GM12872 (cell line): ENCODE measurements at regions not wholly inside any gene's neighbourhood (a gene's known extent, or its start where the extent isn't known, plus 50 kb on each side); places are given as distances from the start of the nearest gene placed in this dataset.

Experiments used
- TF ChIP-seq, protein P1 (sequence below): IDR thresholded peaks from 3 replicates; pipeline ENCODE4 v1.5.1; 2011; ENCODE audit warnings: low read depth, mild to moderate bottlenecking, low read length, moderate library complexity; ENCODE audit not compliant: insufficient read depth

- TF ChIP-seq, protein P1, sequence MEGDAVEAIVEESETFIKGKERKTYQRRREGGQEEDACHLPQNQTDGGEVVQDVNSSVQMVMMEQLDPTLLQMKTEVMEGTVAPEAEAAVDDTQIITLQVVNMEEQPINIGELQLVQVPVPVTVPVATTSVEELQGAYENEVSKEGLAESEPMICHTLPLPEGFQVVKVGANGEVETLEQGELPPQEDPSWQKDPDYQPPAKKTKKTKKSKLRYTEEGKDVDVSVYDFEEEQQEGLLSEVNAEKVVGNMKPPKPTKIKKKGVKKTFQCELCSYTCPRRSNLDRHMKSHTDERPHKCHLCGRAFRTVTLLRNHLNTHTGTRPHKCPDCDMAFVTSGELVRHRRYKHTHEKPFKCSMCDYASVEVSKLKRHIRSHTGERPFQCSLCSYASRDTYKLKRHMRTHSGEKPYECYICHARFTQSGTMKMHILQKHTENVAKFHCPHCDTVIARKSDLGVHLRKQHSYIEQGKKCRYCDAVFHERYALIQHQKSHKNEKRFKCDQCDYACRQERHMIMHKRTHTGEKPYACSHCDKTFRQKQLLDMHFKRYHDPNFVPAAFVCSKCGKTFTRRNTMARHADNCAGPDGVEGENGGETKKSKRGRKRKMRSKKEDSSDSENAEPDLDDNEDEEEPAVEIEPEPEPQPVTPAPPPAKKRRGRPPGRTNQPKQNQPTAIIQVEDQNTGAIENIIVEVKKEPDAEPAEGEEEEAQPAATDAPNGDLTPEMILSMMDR = no peak
Measured at GRCh38 chr6:138008791-138009190, 98.4 kb downstream of the PERP start.

DNA sequence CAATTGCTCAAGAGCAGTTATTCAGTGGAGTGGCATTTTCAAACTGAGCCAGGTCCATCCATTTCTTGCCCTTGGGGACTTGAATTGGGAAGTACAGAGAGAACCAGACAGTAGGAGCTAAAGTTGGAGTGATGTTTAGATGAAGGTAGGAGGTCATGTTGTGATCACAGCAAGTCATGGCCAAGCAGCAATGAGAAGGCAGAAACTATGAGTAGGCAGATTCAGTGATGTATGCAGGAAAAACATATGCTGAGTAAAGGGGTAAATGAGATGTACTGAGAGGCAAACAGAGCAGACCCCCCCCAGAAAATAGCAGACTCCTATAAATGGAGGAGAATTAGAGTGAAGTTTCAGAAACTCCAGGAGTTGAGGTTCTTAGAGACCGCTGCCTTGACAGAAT is 95.8 kb downstream of the PERP start:
- TF ChIP-seq, protein P1 = no peak

DNA sequence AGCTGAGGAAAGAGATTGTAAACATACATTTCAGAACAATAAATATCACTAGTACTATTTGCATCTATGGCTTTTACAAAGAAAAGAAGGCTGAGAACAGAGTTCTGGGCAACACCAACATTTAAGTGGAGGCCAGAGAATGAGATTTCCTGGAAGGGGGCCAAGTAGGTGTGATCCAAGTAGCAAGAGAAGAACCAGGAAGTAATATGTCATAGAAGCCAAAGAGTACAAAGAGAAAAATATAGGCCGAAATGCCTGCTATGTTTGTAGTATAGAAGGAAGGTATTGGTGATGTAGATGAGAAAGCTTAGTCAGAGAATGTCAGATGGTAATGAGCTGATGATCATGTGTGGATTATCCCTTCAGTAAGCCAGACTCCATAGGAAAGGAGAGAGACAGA is 94.5 kb downstream of the PERP start:
- TF ChIP-seq, protein P1 = no peak

DNA sequence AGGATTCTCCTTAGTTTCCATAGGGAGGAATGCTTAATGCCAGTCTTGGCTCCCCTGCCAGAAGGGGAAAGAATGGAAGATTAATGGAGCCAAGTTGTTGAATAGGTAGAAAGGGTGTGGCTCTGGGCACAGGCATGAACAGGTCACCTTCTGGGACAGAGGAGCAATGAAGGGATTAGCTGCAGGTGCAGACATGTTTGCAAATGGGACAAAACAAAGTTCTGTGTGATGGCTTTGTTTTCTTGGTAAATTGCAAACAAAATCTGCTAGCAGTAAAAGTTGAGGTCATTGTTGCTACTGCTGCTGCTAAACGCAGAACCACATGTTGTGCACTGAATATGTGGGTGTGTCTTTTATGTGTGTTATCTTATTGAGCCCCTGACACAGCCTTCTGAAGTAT is 93.3 kb downstream of the PERP start:
- TF ChIP-seq, protein P1 = no peak

- TF ChIP-seq, protein P1 = no peak
Measured at GRCh38 chr6:138017166-138017757, 90.0 kb downstream of the PERP start.

GRCh38 chr6:138018297-138018696 is 88.9 kb downstream of the PERP start:
- TF ChIP-seq, protein P1 = no peak

GRCh38 chr6:138025528-138025978 is 81.7 kb downstream of the PERP start:
- TF ChIP-seq, protein P1 = no peak
